K562 (cell line): ENCODE measurements at regions not wholly inside any gene's neighbourhood (a gene's known extent, or its start where the extent isn't known, plus 50 kb on each side); places are given as distances from the start of the nearest gene placed in this dataset.

Source experiments
- ATAC-seq: fragments of 200-7000 bp; cut with Tn5 transposase; 3 replicates; pipeline ENCODE4 v1.9.1; 2020; ENCODE audit warnings: moderate library complexity
- BruUV-seq: library from RNA; stranded (reverse); fragments of 400-500 nt; replicated peaks from 2 replicates; lab custom pipeline; 2021; lab: Mats Ljungman, UMichigan
- CTCF ChIA-PET: fragments of 300-600 bp; formaldehyde crosslinking; extraction: SDS; loops from one replicate; lab custom pipeline; 2021; ENCODE audit warnings: low intra/inter-chr PET ratio; lab: Yijun Ruan, JAX
- POLR2A ChIA-PET: fragments of 300-600, 350-650 bp; sonication (Branson Sonifier 250); formaldehyde crosslinking; extraction: SDS; loops from one replicate; lab custom pipeline; 2021; ENCODE audit warnings: antibody characterized with exemption, inconsistent platforms; lab: Yijun Ruan, JAX
- DNase-seq, 4 experiments: peaks; one replicate each; pipeline versions ENCODE4 v3.0.0 to v3.0.0-alpha.2; 2011 to 2018; ENCODE audit warnings: low spot score in 3 of 4, mixed read lengths in 3 of 4; ENCODE audit errors: extremely low read depth in 1 of 4
- FAIRE-seq: peaks from 2 replicates; lab custom pipeline; 2011; peaks lifted over from hg19 to GRCh38; lab: Jason Lieb, UNC
- H2AFZ ChIP-seq: 2 replicates; pipeline ENCODE4 v1.6.0; 2011; ENCODE audit warnings: low read depth, low read length, control low read depth, inconsistent platforms
- H3K27ac ChIP-seq: fragments of 200-600 bp; 3 replicates; pipeline ENCODE4 v1.8.0; 2011; ENCODE audit warnings: low read depth, mild to moderate bottlenecking, control low read depth, inconsistent platforms, low read length, moderate library complexity, mixed read lengths; ENCODE audit errors: extremely low read depth
- H3K27me3 ChIP-seq, 2 experiments: fragments of 300-600 bp in 1 of 2; 2 replicates in 1 of 2; 3 replicates in 1 of 2; pipeline versions ENCODE4 v1.6.0 to v1.8.0; 2011; ENCODE audit warnings: inconsistent platforms in 2 of 2, low read length in 2 of 2, mild to moderate bottlenecking in 1 of 2, mixed read lengths in 1 of 2, moderate library complexity in 1 of 2; ENCODE audit not compliant: control insufficient read depth in 2 of 2, insufficient read depth in 2 of 2
- H3K36me3 ChIP-seq: fragments of 300-600 bp; 3 replicates; pipeline ENCODE4 v1.8.0; 2011; ENCODE audit warnings: mild to moderate bottlenecking, low read length, inconsistent platforms; ENCODE audit not compliant: control insufficient read depth, insufficient read depth
- H3K4me1 ChIP-seq, 2 experiments: fragments of 200-600 bp in 1 of 2; replicated peaks in 1 of 2; 2 replicates in 1 of 2; 3 replicates in 1 of 2; pipeline versions ENCODE4 v1.5.1 to v1.8.0; 2011; ENCODE audit warnings: inconsistent platforms in 2 of 2, low read length in 2 of 2, mild to moderate bottlenecking in 1 of 2, mixed read lengths in 1 of 2, moderate library complexity in 1 of 2; ENCODE audit not compliant: control insufficient read depth in 2 of 2, insufficient read depth in 2 of 2
- H3K4me2 ChIP-seq: 2 replicates; pipeline ENCODE4 v1.6.1; 2011; ENCODE audit warnings: low read length, control low read depth, inconsistent platforms, mixed read lengths; ENCODE audit not compliant: insufficient read depth
- H3K4me3 ChIP-seq: fragments of 200-600 bp; sonication (generic), shearing (Covaris generic); 2 replicates; pipeline ENCODE4 v1.5.1; 2016; ENCODE audit warnings: control low read depth, inconsistent platforms
- H3K79me2 ChIP-seq: fragments of 200-600 bp; 3 replicates; pipeline ENCODE4 v1.8.0; 2011; ENCODE audit warnings: low read length, inconsistent platforms; ENCODE audit not compliant: control insufficient read depth, insufficient read depth
- H3K9ac ChIP-seq, 2 experiments: 2 replicates each; pipeline versions ENCODE4 v1.6.0 to v1.6.1; 2011; ENCODE audit warnings: low read depth in 2 of 2, low read length in 2 of 2, control low read depth in 1 of 2, inconsistent platforms in 1 of 2, mild to moderate bottlenecking in 1 of 2, mixed read lengths in 1 of 2; ENCODE audit not compliant: insufficient read depth in 1 of 2
- H3K9me1 ChIP-seq: one replicate; pipeline ENCODE4 v1.6.0; 2011; ENCODE audit warnings: inconsistent platforms, mild to moderate bottlenecking, low read length, moderate library complexity; ENCODE audit not compliant: control insufficient read depth, insufficient read depth
- H3K9me3 ChIP-seq: replicated peaks from 2 replicates; pipeline ENCODE4 v1.5.1; 2011; ENCODE audit warnings: low read depth, low read length, inconsistent platforms; ENCODE audit not compliant: control insufficient read depth, insufficient read depth
- H4K20me1 ChIP-seq: replicated peaks from 2 replicates; pipeline ENCODE4 v1.6.1; 2011; ENCODE audit warnings: low read length, inconsistent platforms, mixed read lengths; ENCODE audit not compliant: control insufficient read depth, insufficient read depth
- HCFC1 ChIP-seq: IDR thresholded peaks from 2 replicates; pipeline ENCODE4 v1.6.1; 2012; ENCODE audit warnings: low read depth, low read length, improper control_type of control experiment
- KDM1A ChIP-seq, 2 experiments: fragments of 450-650 bp; IDR thresholded peaks; 2 replicates each; pipeline ENCODE4 v1.6.1; 2016; ENCODE audit warnings: mild to moderate bottlenecking in 2 of 2
- SPI1 ChIP-seq: IDR thresholded peaks from 2 replicates; pipeline ENCODE4 v1.6.1; 2011; ENCODE audit warnings: low read depth, low read length, control low read depth, borderline replicate concordance
- ZC3H11A ChIP-seq: IDR thresholded peaks from 2 replicates; pipeline ENCODE4 v1.6.1; 2012; ENCODE audit warnings: low read depth, low read length, improper control_type of control experiment
- ZNF143 ChIP-seq: sonication (generic); formaldehyde crosslinking; IDR thresholded peaks from 2 replicates; pipeline ENCODE4 v1.9.0; 2022; ENCODE audit warnings: mild to moderate bottlenecking, missing genetic modification reagents
- WGBS: fragments of 100-300 bp; shearing (Covaris generic); methylation state at CpG from one replicate; pipeline ENCODE4 v1.1.6; 2016; ENCODE audit warnings: low coverage, mixed read lengths; ENCODE audit not compliant: insufficient coverage; ENCODE audit errors: missing lambda C conversion rate; 5-methylcytosine and 5-hydroxymethylcytosine counted together
- in situ Hi-C: fragments of 300-500 bp; cut with MboI; formaldehyde crosslinking; loops from 4 replicates; pipeline ENCODE4 v1.15.0; 2018; ENCODE audit warnings: inconsistent platforms, mixed read lengths
- intact Hi-C: fragments of 100-400 bp; cut with micrococcal nuclease; formaldehyde crosslinking; loops from 2 replicates; pipeline ENCODE4 v1.14.2; 2022

DNA sequence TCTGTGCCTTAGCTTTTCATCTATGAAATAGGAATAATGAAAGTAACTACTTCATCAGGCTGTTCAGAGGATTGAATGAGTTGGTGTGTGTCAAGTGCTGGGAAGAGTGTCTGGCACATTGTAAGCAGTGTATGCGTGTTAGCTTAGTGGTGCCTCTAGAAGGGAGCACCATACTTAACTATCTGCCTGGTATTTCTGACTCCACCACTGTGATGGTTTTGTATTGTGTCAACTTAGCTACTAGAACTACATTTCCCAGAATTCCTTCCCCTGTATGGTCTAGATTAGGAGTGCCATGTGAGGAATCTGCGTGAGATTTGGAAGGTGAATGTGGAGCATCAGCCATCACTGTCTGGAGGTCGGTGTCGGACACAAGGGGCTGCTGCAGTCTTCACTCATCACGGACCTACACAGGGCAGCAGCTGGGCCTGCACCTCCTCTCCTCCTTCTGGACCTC lies 115.4 kb upstream of the GALNT15 start:
- FAIRE-seq (no peak), ATAC-seq (peak; percentile 40; the same call in 2 of the 3 replicates), DNase-seq (no peak)
- peaks cover 2 to 19% of the 10 kb centered on the region in 2 experiments; a peak in 3 of 5 replicates for H3K27me3 ChIP-seq
- H3K4me2 ChIP-seq, result no peak overlapping the region
- no peaks in the 10 kb centered on the region for H3K9me3 ChIP-seq
- no TSS peak for BruUV-seq
- no peak overlapping the region for H2AFZ ChIP-seq
- H3K4me1 ChIP-seq, result no peaks in the 10 kb centered on the region
- H4K20me1 ChIP-seq, result no peaks in the 10 kb centered on the region
- intact Hi-C loops (no loop called here), in situ Hi-C loops (no loop called here)
- ChIA-PET POLR2A (interaction anchor here (1.1 to 1.8 kb wide), 2 partner anchors 9 to 10 kb away, joined by 4 to 5 read pairs; no protein-coding TSS in a partner anchor), CTCF (no interaction called here)
- H3K27ac ChIP-seq, result no peak overlapping the region
- H3K9ac ChIP-seq, result no peak overlapping the region
- H3K79me2 ChIP-seq, result no peaks in the 10 kb centered on the region
- no peak overlapping the region for H3K4me3 ChIP-seq
- no peaks in the 10 kb centered on the region for H3K9me1 ChIP-seq
- TF ChIP-seq ZNF143 (CRISPR knock-in tag) (peak; percentile 52; the same call in 1 of the 2 replicates), HCFC1 (peak; percentile 45; the same call in 1 of the 2 replicates), SPI1 (no peak)
- 2% methylated on average over 5 of the region's 5 CpGs for WGBS
- no peaks in the 10 kb centered on the region for H3K36me3 ChIP-seq

DNA sequence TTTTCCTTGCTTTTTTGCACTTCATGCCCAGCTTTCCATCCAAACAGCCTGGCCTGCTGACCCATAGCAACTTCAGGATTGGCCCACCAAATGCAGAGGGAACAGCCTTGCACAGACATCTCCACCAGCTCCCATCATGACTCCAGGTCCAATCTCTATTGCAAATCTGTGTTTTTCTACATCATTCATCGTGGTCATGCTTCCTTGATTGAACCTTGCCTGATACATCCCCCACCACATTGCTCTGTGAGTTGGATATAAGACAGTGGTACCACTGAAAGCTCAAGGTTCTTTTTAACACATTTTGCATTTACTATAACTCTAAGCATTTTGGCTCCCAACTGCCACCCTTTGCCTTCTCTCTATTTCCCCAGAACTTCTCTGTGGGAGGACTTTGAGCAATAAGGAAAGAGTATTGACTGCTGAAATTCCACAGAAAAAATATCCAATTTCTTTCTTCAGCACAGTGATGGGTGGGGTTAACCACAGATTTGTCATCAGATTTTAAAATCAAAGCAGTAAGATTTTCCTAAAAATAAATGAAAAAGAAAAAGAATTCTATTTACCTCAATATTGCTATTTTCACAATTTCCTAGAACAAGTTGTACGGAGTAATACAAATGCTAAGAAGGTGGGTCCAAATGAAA lies 114.6 kb upstream of the GALNT15 start:
- DNase-seq, result no peak
- H3K4me3 ChIP-seq, result no peak overlapping the region
- H3K9ac ChIP-seq, result no peak overlapping the region
- in situ Hi-C loops, result no loop called here
- ChIA-PET POLR2A (interaction anchor here (1.1 to 1.8 kb wide), 2 partner anchors 9 to 11 kb away, joined by 4 to 5 read pairs; no protein-coding TSS in a partner anchor), CTCF (no interaction called here)
- TF ChIP-seq KDM1A (IDR thresholded peaks at IDR 0.05), result peak; percentile 51 to 76; a peak in 3 of 4 replicates
- no peak for TF ChIP-seq ZC3H11A
- H4K20me1 ChIP-seq, result no peaks in the 10 kb centered on the region
- no peaks in the 10 kb centered on the region for H3K4me1 ChIP-seq
- BruUV-seq, result no TSS peak
- no peak overlapping the region for H3K27ac ChIP-seq
- no peak for ATAC-seq
- H3K9me1 ChIP-seq, result no peaks in the 10 kb centered on the region
- H3K79me2 ChIP-seq, result no peaks in the 10 kb centered on the region
- FAIRE-seq, result no peak
- H3K36me3 ChIP-seq, result no peaks in the 10 kb centered on the region
- WGBS, result 2% methylated on average over 2 of the region's 2 CpGs
- H2AFZ ChIP-seq, result no peak overlapping the region
- peaks cover 2 to 19% of the 10 kb centered on the region in 2 experiments; a peak in 3 of 5 replicates for H3K27me3 ChIP-seq
- no peak overlapping the region for H3K4me2 ChIP-seq
- intact Hi-C loops, result no loop called here
- no peaks in the 10 kb centered on the region for H3K9me3 ChIP-seq
